CD4-positive, alpha-beta T cell treated with Interleukin-17A for 4 hours (primary cell): ENCODE measurements at regions not wholly inside any gene's neighbourhood (a gene's known extent, or its start where the extent isn't known, plus 50 kb on each side); places are given as distances from the start of the nearest gene placed in this dataset.

ENCODE experiments used
- DNase-seq: peaks from one replicate; pipeline ENCODE4 v3.0.0-alpha.2; 2020; ENCODE audit warnings: mixed read lengths

- DNase-seq = no peak
Observed at GRCh38 chr6:85126485-85127167, 323.3 kb upstream of the NT5E start.

- no peak for DNase-seq
Observed at GRCh38 chr6:85125526-85125925, 324.4 kb upstream of the NT5E start.

- DNase-seq = no peak
Observed at GRCh38 chr6:85124472-85125354, 325.2 kb upstream of the NT5E start.

GRCh38 chr6:85121158-85121557 lies 328.7 kb upstream of the NT5E start:
- DNase-seq = no peak

- DNase-seq = no peak
Observed at GRCh38 chr6:85118652-85119235, 331.1 kb upstream of the NT5E start.

- DNase-seq = no peak
Observed at GRCh38 chr6:85118233-85118632, 331.6 kb upstream of the NT5E start.

- no peak for DNase-seq
Observed at GRCh38 chr6:85116475-85116874, 333.4 kb upstream of the NT5E start.

GRCh38 chr6:85115876-85116275 lies 334.0 kb upstream of the NT5E start:
- DNase-seq = no peak

- DNase-seq = no peak
Observed at GRCh38 chr6:85115376-85115775, 334.5 kb upstream of the NT5E start.

- no peak for DNase-seq
Observed at GRCh38 chr6:85114581-85114935, 335.3 kb upstream of the NT5E start.

- no peak for DNase-seq
Observed at GRCh38 chr6:85113934-85114580, 335.8 kb upstream of the NT5E start.

GRCh38 chr6:85112540-85112939 lies 337.3 kb upstream of the NT5E start:
- no peak for DNase-seq

GRCh38 chr6:85111481-85112011 lies 338.3 kb upstream of the NT5E start:
- DNase-seq = no peak

GRCh38 chr6:85110943-85111342 lies 338.9 kb upstream of the NT5E start:
- no peak for DNase-seq

GRCh38 chr6:85107701-85108100 lies 342.2 kb upstream of the NT5E start:
- DNase-seq = no peak

GRCh38 chr6:85096976-85097375 lies 332.6 kb upstream of the TBX18 start:
- no peak for DNase-seq

GRCh38 chr6:85092226-85092625 lies 327.8 kb upstream of the TBX18 start:
- DNase-seq = no peak

GRCh38 chr6:85089255-85089654 lies 324.9 kb upstream of the TBX18 start:
- DNase-seq = no peak

- no peak for DNase-seq
Observed at GRCh38 chr6:85085875-85086274, 321.5 kb upstream of the TBX18 start.

- DNase-seq = no peak
Observed at GRCh38 chr6:85081102-85081501, 316.7 kb upstream of the TBX18 start.

- DNase-seq = no peak
Observed at GRCh38 chr6:85079761-85080160, 315.4 kb upstream of the TBX18 start.

- no peak for DNase-seq
Observed at GRCh38 chr6:85078058-85078457, 313.7 kb upstream of the TBX18 start.

- DNase-seq = no peak
Observed at GRCh38 chr6:85077098-85077497, 312.7 kb upstream of the TBX18 start.
